ENCODE measurements at regions not wholly inside any gene's neighbourhood (a gene's known extent, or its start where the extent isn't known, plus 50 kb on each side); places are given as distances from the start of the nearest gene placed in this dataset.

GRCh38 chr13:73370066-73370465, 311.3 kb downstream of the KLF5 start:
- no peak for ATAC-seq
- TF ChIP-seq CTCF (IDR thresholded peaks at IDR 0.05) = no peak
- Histone ChIP-seq H3K4me1 (no peaks in the 10 kb centered on the region), H3K9me3 (no peaks in the 10 kb centered on the region), H3K4me3 (no peak overlapping the region), H3K27ac (no peak overlapping the region), H3K27me3 (no peaks in the 10 kb centered on the region), H3K36me3 (no peaks in the 10 kb centered on the region)
- DNase-seq = no peak
- intact Hi-C loops (cut with DNase I) = no loop called here

GRCh38 chr13:73369095-73369494, 310.3 kb downstream of the KLF5 start:
- H3K4me1 ChIP-seq = no peaks in the 10 kb centered on the region

GRCh38 chr13:73368608-73369007, 309.8 kb downstream of the KLF5 start:
- DNase-seq = no peak
- ATAC-seq = peak; percentile 9

More at GRCh38 chr13:73369095-73369494, 310.3 kb downstream of the KLF5 start:
- intact Hi-C loops (cut with DNase I) = no loop called here
- Histone ChIP-seq H3K27me3 (no peaks in the 10 kb centered on the region), H3K9me3 (no peaks in the 10 kb centered on the region), H3K36me3 (no peaks in the 10 kb centered on the region), H3K27ac (no peak overlapping the region), H3K4me3 (no peak overlapping the region)
- no peak for DNase-seq
- ATAC-seq = no peak
- no peak for TF ChIP-seq CTCF (IDR thresholded peaks at IDR 0.05)

GRCh38 chr13:73367886-73368285, 309.1 kb downstream of the KLF5 start:
- no peak for TF ChIP-seq CTCF (IDR thresholded peaks at IDR 0.05)
- DNase-seq (no peak), ATAC-seq (no peak)
- intact Hi-C loops (cut with DNase I) = no loop called here
- no peaks in the 10 kb centered on the region for H3K36me3 ChIP-seq
- H3K27me3 ChIP-seq = no peaks in the 10 kb centered on the region
- H3K27ac ChIP-seq = no peak overlapping the region
- H3K4me1 ChIP-seq = no peaks in the 10 kb centered on the region
- no peaks in the 10 kb centered on the region for H3K9me3 ChIP-seq
- no peak overlapping the region for H3K4me3 ChIP-seq

More at GRCh38 chr13:73368608-73369007, 309.8 kb downstream of the KLF5 start:
- H3K27ac ChIP-seq = no peak overlapping the region
- H3K4me1 ChIP-seq = no peaks in the 10 kb centered on the region
- TF ChIP-seq CTCF (IDR thresholded peaks at IDR 0.05) = no peak
- H3K36me3 ChIP-seq = no peaks in the 10 kb centered on the region
- no peak overlapping the region for H3K4me3 ChIP-seq
- H3K27me3 ChIP-seq = no peaks in the 10 kb centered on the region
- intact Hi-C loops (cut with DNase I) = no loop called here
- H3K9me3 ChIP-seq = no peaks in the 10 kb centered on the region

- intact Hi-C loops (cut with DNase I) = no loop called here
- no peaks in the 10 kb centered on the region for H3K4me1 ChIP-seq
- H3K27ac ChIP-seq = no peak overlapping the region
- ATAC-seq = no peak
- no peaks in the 10 kb centered on the region for H3K36me3 ChIP-seq
- no peaks in the 10 kb centered on the region for H3K27me3 ChIP-seq
- no peaks in the 10 kb centered on the region for H3K9me3 ChIP-seq
- no peak overlapping the region for H3K4me3 ChIP-seq
- no peak for TF ChIP-seq CTCF (IDR thresholded peaks at IDR 0.05)
- DNase-seq = no peak
Measured at GRCh38 chr13:73366241-73366640, 307.4 kb downstream of the KLF5 start.

GRCh38 chr13:73365681-73366080, 306.9 kb downstream of the KLF5 start:
- no peaks in the 10 kb centered on the region for H3K36me3 ChIP-seq
- no peak for TF ChIP-seq CTCF (IDR thresholded peaks at IDR 0.05)
- no peaks in the 10 kb centered on the region for H3K27me3 ChIP-seq
- no peak overlapping the region for H3K27ac ChIP-seq
- no peaks in the 10 kb centered on the region for H3K4me1 ChIP-seq
- H3K4me3 ChIP-seq = no peak overlapping the region
- DNase-seq (no peak), ATAC-seq (no peak)
- no peaks in the 10 kb centered on the region for H3K9me3 ChIP-seq
- intact Hi-C loops (cut with DNase I) = no loop called here

Measured in upper lobe of right lung (tissue), 1 donor.